SH-SY5Y (cell line): ENCODE measurements at regions not wholly inside any gene's neighbourhood (a gene's known extent, or its start where the extent isn't known, plus 50 kb on each side); places are given as distances from the start of the nearest gene placed in this dataset.

Experiments
- GATA2 ChIP-seq: IDR thresholded peaks from 2 replicates; pipeline ENCODE4 v1.6.1; 2011; ENCODE audit warnings: mild to moderate bottlenecking, low read depth, low read length
- GATA3 ChIP-seq: IDR thresholded peaks from 2 replicates; pipeline ENCODE4 v1.6.1; 2011; ENCODE audit warnings: low read depth, mild to moderate bottlenecking, low read length, moderate library complexity

DNA sequence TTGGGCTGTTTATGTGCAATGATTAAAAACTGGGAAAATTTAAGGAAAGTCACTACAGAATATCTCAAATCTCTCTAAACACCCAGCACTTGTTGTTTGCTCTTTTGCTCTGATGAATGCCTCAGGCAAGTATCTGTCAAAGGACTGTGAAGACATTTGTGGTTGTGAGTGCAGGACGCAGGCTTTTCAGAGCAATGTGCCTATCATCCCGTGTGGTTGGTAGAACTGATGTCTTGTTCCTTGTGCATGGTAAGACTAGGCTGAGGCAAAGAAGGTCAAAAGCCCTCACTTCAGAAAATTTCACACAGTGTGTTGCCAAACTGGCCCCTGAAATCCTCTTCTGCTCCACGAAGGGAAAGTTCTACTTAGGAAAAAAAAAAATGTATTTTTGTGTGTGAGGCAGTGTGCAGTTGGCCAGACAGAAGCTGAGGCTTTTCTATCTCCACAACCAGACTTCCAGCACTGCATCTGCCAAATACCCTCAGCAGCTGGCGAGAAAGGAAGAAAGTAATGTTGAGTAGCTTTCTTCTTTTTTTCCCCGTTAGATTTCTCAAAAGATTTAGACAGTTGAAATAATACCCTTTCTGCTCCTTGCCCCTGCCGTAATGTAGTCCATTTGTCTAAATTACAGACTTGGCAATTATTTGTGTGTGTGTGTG lies 1103.1 kb downstream of the VRK1 start:
- no peak for TF ChIP-seq GATA2
- TF ChIP-seq GATA3, result no peak
